PFSK-1 (cell line): ENCODE measurements at regions not wholly inside any gene's neighbourhood (a gene's known extent, or its start where the extent isn't known, plus 50 kb on each side); places are given as distances from the start of the nearest gene placed in this dataset.

Experiments
- FOXP2 ChIP-seq: optimal IDR thresholded peaks from 2 replicates; pipeline ENCODE3; 2011; ENCODE audit warnings: borderline replicate concordance, control low read depth, inconsistent platforms; ENCODE audit not compliant: insufficient read depth; ENCODE audit errors: extremely low read length, extremely low read depth
- POLR2AphosphoS5 ChIP-seq: IDR thresholded peaks from 2 replicates; pipeline ENCODE4 v1.6.1; 2012; ENCODE audit warnings: low read depth, mild to moderate bottlenecking, control low read depth, low read length, moderate library complexity
- REST ChIP-seq, 2 experiments: IDR thresholded peaks; 2 replicates each; pipeline versions ENCODE4 v1.6.1 to v1.8.0; 2011 to 2012; ENCODE audit warnings: low read depth in 2 of 2, low read length in 2 of 2, control low read depth in 1 of 2, inconsistent platforms in 1 of 2, mild to moderate bottlenecking in 1 of 2, moderate library complexity in 1 of 2; ENCODE audit not compliant: insufficient read depth in 1 of 2
- SIN3A ChIP-seq: IDR thresholded peaks from 2 replicates; pipeline ENCODE4 v1.6.1; 2012; ENCODE audit warnings: mild to moderate bottlenecking, low read length, moderate library complexity, borderline replicate concordance; ENCODE audit not compliant: insufficient read depth
- TAF1 ChIP-seq: IDR thresholded peaks from 2 replicates; pipeline ENCODE4 v1.6.1; 2012; ENCODE audit warnings: low read length, control low read depth, borderline replicate concordance; ENCODE audit not compliant: insufficient read depth

GRCh38 chr20:23138226-23138625, 52.1 kb upstream of the CD93 start:
- TF ChIP-seq FOXP2: no peak
- TF ChIP-seq REST (IDR thresholded peaks at IDR 0.05; ENCODE audit: insufficient read depth in 1 of 2, low read depth in 2 of 2, low read length in 2 of 2): no peak
- TF ChIP-seq TAF1: no peak
- TF ChIP-seq POLR2AphosphoS5: no peak

GRCh38 chr20:23136893-23137745, 51.0 kb upstream of the CD93 start:
- TF ChIP-seq POLR2AphosphoS5 (no peak), REST (IDR thresholded peaks at IDR 0.05; ENCODE audit: insufficient read depth in 1 of 2, low read depth in 2 of 2, low read length in 2 of 2) (no peak)

GRCh38 chr20:23135449-23136420, 49.6 kb upstream of the CD93 start:
- no peak for TF ChIP-seq TAF1
- no peak for TF ChIP-seq POLR2AphosphoS5
- TF ChIP-seq SIN3A: no peak
- no peak for TF ChIP-seq FOXP2
- TF ChIP-seq REST (IDR thresholded peaks at IDR 0.05; ENCODE audit: insufficient read depth in 1 of 2, low read depth in 2 of 2, low read length in 2 of 2): no peak
